G401 (cell line): ENCODE measurements at regions not wholly inside any gene's neighbourhood (a gene's known extent, or its start where the extent isn't known, plus 50 kb on each side); places are given as distances from the start of the nearest gene placed in this dataset.

Experiments used
- DNase-seq: peaks from one replicate; pipeline ENCODE4 v3.0.0-alpha.2; 2015; ENCODE audit warnings: low spot score
- in situ Hi-C: cut with HindIII; loops from 2 replicates; pipeline ENCODE4 v1.10.0; 2016; ENCODE audit warnings: low sequenced_read_pairs, mixed read lengths

DNA sequence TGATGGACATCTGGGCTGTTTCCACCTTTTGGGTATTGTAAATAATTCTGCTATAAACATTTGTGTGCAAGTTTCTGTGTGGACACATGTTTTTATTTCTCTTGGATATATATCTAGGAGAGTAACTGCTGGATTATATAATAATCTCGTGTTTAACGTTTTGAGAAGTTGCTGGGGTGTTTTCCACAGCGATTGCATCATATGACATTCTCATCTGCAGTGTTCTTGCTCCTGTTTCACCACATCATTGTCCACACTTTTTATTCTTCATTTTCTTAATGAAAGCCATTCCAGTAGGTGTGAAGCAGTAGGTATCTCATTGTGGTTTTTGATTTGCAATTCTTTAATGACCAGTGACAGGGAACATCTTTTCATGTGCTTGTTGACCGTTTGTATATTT is 56.9 kb upstream of the ALKAL2 start:
- in situ Hi-C loops: no loop called here
- DNase-seq: no peak

DNA sequence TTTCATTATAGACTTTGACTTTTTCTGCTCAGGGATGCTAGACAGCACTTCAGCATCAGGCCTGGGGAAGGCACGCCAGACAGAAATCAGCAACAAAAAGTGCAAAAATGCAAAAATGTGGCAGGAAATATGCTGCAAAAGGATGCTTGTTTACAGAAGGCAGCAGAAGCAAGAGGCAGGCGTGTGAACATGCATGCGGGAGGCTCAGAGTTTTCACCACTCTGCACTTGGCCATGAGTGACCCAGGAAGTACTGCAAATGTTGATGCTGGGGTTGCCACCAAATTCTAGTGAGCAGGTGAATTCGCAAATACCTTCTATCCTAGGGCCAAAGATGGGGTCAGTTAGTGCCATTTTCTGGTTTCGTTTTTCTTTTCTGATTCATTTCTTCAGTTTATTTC is 55.5 kb upstream of the ALKAL2 start:
- in situ Hi-C loops: no loop called here
- no peak for DNase-seq

DNA sequence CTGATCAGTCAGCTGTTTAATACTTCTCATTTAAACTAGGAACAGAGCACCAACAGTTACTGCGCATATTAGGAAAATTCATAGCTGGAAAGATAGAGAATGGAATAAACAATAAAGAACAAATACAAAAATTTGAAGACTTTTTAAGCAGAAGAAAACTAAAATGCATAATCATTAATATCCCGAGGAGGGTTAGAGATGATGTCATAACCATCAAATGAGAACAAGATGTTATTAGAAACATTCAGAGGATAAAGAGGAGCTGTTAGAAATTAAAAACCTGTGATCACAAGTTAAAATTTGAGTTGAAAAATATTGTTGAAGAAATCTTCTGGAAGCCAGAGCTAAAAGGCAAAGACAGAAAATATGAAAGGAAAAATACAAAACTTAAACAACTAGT is 54.0 kb upstream of the ALKAL2 start:
- no peak for DNase-seq
- in situ Hi-C loops: no loop called here

DNA sequence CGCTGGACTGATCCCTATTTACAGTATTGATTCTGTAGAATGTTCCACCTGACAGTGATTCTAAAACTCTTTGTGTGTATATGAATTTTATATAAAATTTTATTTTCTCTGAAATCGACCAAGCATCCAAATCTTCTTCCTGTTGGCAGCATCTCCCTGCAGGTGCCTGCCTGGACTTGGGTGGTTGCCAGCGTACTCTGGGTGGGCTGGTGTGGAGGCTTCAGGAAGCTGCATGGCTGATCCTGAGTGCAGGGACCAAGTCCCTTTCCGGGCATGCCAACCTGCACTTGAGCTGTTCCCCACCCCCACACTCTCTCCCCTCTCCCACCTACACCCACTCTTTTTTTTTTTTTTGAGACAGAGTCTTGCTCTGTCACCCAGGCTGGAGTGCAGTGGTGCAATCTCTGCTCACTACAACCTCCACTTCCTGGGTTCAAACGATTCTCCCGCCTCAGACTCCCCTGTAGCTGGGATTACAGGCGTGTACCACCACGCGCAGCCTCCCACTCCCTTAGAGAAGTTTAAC is 53.2 kb upstream of the ALKAL2 start:
- in situ Hi-C loops: no loop called here

More for the DNA sequence above, 53.2 kb upstream of the ALKAL2 start:
- DNase-seq: no peak
